ENCODE measurements at regions not wholly inside any gene's neighbourhood (a gene's known extent, or its start where the extent isn't known, plus 50 kb on each side); places are given as distances from the start of the nearest gene placed in this dataset.

DNA sequence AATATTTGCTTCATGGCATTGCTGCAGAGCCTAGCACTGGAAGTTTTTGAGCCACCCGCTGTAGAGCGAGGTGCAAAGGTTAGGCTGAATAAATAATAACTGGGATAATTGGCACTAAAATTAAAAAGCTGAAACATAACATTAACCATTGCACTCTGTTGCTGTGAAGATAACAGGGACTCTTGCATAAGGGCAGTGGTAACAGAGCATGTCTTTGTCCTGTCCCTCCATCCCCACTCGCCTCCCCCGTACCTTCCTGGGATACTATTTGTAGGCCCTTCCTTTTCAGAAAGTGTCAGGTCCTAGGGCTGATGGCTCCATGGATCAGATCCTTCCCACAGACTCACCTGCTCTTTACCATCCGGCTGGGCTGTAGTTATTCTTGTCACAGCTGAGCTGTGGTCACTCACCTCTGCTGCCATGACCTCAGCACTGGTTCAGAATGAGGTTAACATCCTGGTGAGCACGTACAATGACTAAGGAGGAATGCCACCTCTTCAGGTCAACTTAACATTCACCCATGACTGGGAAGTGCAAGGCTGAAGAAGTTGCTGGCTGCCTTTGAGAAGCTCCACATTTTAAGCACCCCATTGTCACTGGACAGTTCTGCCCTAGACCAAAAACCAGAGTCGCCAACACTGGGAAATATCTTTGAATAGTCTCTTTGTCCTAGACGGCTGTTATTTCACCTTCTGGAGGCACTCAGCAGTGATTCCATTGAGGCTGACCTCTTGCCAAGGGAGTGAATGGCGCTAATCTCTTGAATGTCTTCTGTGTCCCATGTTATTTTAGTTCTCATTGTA is 103.2 kb upstream of the KIRREL3 start:
- TF ChIP-seq, protein P1, sequence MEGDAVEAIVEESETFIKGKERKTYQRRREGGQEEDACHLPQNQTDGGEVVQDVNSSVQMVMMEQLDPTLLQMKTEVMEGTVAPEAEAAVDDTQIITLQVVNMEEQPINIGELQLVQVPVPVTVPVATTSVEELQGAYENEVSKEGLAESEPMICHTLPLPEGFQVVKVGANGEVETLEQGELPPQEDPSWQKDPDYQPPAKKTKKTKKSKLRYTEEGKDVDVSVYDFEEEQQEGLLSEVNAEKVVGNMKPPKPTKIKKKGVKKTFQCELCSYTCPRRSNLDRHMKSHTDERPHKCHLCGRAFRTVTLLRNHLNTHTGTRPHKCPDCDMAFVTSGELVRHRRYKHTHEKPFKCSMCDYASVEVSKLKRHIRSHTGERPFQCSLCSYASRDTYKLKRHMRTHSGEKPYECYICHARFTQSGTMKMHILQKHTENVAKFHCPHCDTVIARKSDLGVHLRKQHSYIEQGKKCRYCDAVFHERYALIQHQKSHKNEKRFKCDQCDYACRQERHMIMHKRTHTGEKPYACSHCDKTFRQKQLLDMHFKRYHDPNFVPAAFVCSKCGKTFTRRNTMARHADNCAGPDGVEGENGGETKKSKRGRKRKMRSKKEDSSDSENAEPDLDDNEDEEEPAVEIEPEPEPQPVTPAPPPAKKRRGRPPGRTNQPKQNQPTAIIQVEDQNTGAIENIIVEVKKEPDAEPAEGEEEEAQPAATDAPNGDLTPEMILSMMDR (IDR thresholded peaks at IDR 0.05), result no peak
- no peak for TF ChIP-seq EZH2 (IDR thresholded peaks at IDR 0.05; ENCODE audit: borderline replicate concordance, insufficient read depth, low read depth, low read length, poor library complexity, severe bottlenecking)

Data from B cell (primary cell).